ENCODE measurements at regions not wholly inside any gene's neighbourhood (a gene's known extent, or its start where the extent isn't known, plus 50 kb on each side); places are given as distances from the start of the nearest gene placed in this dataset.
A peak's percentile ranks its signal among the peaks of the same experiment; 100 is the strongest.

DNA sequence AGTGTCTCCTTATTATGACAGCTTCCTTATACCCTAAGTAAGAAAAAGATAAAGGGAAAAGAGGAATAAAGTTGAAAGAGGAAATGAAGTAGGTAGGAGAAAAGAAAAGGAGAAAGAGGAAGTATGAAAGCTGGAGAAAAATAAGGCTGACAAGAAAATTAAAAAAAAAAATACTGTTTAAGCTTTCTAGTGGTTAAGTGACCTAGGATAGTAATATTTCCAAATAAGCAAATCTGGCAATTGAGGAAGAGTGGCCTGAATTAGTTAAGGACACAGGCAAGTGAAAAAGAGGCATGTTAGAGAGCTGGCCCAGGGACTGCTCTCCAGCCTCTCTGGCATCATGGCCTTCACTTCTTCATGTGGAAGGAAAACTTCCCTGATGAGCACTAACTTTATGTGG lies 76.5 kb upstream of the ADGRF1 start:
- no peak for DNase-seq (ENCODE audit: extremely low read depth in 1 of 2, low read depth in 1 of 2)

DNA sequence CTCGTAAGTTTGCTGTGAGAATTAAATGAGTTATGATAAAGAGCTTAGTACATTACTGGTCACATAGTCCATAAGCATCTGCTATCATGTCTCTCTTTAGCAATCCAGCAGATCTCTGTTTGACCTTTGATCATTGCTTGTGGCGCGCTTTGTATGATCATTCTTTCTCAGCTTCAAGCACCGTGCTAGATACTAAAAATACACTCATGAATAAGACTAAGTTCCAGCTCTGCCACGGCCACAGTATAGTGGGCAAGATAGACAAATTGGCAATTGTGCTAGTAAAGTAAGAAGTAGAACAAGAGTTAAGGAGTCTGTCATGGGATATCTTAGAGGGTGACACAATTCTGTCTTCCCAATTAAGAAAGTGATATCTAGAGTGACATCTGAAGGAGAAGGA lies 75.2 kb upstream of the ADGRF1 start:
- DNase-seq (ENCODE audit: extremely low read depth in 1 of 2, low read depth in 1 of 2) = no peak

DNA sequence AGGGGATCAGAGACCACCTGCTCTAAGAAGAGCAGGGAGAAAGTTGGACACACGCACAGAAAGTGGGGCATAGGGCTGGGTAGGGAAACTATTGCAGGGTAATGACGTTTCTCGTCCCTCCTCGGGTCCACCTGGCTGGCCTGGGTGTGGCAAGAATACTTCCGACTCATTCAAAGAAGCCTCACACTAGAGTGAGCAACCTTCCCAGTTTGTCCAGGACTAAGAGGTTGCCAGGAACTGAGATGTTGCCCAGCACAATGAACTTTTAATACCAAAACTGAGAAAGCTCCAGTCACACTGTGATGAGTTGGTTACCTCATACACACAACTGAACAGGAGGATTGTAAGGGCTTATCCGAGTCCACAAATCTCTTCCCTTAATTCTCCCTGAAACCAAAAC lies 74.5 kb upstream of the ADGRF1 start:
- no peak for DNase-seq (ENCODE audit: extremely low read depth in 1 of 2, low read depth in 1 of 2)

GRCh38 chr6:47116086-47116485 lies 74.0 kb upstream of the ADGRF1 start:
- DNase-seq (ENCODE audit: extremely low read depth in 1 of 2, low read depth in 1 of 2) = no peak

DNA sequence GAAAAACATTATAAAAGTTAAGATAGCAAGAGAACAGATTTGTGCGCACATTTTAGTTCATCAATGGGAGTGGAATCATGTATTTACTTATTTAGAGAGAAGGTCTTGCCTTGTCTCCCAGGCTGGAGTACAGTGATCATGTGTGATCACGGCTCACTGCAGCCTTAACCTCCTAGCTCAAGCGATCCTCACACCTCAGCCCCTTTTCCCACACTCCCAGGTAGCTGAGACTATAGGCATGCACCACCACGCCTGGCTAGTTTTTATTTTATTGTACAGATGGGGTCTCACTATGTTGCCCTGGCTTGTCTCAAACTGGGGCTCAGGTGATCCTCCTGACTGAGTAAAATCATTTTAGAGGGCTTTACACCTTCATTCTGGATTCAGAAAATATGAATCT lies 72.3 kb upstream of the ADGRF1 start:
- no peak for DNase-seq (ENCODE audit: extremely low read depth in 1 of 2, low read depth in 1 of 2)

- DNase-seq (ENCODE audit: extremely low read depth in 1 of 2, low read depth in 1 of 2) = no peak
Measured at GRCh38 chr6:47112317-47112716, 70.2 kb upstream of the ADGRF1 start.

DNA sequence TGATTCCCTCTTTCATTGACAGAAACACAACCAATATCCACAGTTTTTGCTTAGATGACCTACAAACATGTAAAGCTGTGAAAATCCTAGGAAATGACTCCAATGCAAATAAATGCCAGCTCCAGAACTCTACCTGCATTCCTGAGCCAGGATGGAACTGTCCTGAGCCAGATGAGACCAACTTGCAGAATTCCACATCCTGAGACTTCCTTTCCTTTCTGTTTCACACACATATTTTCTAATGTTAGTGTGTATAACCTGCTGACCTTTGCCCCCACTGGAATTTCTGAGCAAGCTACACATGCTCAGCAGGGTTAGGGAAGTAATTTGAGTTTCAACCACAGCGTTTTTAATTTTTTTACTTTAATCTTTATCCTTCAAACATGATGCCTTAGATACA lies 69.6 kb upstream of the ADGRF1 start:
- DNase-seq (ENCODE audit: extremely low read depth in 1 of 2, low read depth in 1 of 2) = no peak

DNA sequence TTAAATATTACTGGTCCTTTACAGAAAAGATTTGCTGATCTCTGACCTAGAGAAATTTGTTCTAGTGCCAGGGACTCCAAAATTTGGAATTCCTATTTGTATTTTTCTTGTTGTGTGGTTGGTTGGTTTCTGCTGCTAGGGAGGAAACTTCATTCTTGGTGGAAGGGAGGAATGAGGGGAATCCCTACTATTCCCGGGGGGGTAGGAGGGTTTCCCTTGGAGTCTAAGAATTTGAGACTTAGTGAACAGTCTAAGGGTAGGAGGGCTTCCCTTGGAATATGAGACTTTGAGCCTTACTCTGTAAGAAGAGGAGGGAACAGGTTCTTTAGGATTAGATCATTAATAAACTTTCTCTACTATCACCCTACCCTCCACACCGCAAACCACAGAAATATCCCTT lies 67.1 kb upstream of the ADGRF1 start:
- DNase-seq (ENCODE audit: extremely low read depth in 1 of 2, low read depth in 1 of 2) = no peak

DNA sequence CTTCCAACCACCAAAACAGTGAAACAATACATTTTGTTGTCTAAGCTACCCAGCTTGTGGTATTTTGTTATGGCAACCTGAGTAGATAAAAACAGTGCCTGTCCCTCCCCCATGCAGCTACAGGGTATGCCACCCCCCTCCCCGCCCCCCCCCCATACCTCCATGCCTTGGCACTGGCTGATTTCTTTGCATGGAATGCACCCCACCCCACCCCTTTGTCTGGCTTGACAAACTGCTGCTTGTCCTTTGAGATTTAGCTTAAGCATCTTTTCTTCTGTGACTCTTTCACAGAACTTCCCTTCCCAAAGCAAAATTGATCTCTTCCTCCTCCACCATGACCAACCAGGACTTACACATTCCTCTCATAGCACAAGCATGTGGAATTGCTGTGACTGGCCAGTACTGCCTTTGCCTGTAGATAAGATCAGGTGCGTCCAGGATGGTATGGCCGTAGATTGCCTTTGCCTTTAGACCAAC lies 64.6 kb upstream of the ADGRF1 start:
- DNase-seq (ENCODE audit: extremely low read depth in 1 of 2, low read depth in 1 of 2) = no peak

GRCh38 chr6:47106216-47106615 lies 64.1 kb upstream of the ADGRF1 start:
- no peak for DNase-seq (ENCODE audit: extremely low read depth in 1 of 2, low read depth in 1 of 2)

DNA sequence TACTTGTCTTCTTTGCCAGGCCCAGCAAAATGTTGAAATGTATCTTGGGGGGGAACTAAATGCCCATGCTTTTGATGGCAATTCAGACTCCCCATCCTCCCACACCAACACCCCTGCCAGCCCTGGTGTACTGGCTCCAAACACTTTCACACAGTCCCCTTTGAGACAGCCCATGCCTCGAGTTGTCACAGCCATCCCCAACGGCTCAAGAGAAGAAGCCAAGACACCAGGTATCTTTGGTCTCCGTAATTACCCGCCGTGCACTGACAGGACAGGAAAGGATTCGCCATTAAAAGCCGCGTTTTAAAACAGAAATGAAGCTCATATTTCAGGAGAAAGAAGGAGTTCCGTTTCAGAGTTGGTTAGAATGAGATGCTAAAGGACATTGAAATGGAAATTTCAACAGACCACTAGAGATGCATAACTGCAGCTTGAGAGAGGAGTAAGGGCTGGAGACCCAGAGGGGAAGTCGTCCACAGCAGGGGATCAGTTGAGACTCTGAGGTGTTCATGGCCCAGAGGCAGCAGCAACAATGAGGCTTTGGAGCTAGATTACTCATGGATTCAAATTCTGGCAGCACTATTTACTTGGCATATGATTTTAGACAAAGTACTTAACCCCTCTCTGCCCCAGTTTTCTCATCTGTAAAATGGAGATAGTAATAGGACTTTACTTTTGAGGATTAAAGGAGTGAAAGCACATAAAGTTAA lies 63.5 kb upstream of the ADGRF1 start:
- DNase-seq (ENCODE audit: extremely low read depth in 1 of 2, low read depth in 1 of 2) = no peak

GRCh38 chr6:47103931-47104330 lies 61.8 kb upstream of the ADGRF1 start:
- no peak for DNase-seq (ENCODE audit: extremely low read depth in 1 of 2, low read depth in 1 of 2)

DNA sequence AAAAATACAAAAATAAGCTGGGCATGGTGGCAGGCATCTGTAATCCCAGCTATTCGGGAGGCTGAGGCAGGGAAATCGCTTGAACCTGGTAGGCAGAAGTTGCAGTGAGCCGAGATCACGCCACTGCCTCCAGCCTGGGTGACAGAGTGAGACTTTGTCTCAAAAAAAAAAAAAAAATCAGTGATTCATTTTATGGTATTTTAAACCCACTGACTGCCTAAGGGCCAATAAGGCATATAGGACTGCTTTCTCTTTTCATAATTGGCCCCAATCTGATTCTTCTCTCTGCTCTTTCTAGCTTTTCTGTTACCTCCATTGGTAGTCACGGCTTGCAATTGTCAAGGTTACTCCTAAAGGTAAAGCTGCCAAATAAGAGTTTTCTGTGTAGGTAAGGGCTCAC lies 60.2 kb upstream of the ADGRF1 start:
- no peak for DNase-seq (ENCODE audit: extremely low read depth in 1 of 2, low read depth in 1 of 2)

DNA sequence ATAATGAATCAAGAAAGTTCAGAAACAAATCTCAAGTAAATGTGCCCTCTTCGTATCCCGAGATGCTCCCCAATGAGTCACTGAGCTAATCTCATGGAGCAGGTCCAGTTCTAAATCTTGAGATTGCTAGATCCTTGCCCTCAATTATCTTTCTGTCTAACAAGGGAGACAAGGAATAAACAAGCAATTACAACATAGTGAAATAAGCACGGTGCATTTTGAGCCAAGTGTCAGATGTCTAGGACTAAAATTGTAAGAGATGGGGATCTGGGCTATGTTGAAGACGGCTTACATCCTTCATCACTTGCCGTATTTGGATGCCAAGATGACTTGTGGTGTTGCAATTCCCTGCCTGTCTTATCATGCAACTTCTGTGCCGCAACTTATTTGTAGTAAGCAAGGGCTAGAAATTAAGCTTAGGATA lies 56.5 kb upstream of the ADGRF1 start:
- no peak for DNase-seq (ENCODE audit: extremely low read depth in 1 of 2, low read depth in 1 of 2)

DNA sequence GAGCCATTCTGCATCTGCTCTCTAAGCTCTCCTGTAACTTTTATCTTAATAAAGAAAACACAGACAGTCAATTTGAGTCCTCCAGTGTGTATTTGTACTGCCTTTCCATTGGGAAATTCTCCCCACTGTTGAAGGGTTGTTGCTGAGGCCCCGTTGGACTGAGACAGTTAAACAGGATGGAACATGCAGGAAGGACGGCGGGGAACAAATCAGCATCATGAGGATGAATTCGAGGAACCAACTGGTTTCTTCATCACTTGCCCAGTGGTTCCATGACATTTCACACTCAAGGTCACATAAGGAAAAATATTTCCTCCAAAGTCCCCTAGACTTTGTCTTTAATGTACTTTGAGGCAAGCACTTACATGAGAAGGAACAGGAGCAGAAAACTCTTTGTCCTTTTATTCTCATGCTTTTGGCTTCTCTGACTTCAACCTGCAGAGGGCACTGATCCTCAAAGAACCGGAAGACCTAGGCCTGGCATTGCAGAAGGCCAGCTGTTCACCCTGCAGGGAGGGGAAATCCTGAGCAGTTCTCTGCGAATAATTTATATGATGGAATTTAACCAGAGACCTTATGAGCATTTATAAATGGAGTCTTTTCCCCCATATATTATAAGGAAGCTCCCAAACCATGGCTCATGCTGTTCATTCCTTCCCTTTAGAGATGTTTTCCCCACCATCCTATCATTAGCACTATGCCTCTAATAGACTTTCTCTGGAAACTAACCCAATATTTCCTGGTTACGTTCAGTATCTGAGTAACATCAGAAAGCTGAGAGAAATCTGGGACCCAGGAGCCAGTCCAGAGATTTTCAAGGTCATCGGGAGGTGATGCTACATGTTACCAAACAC lies 55.2 kb upstream of the ADGRF1 start:
- DNase-seq (ENCODE audit: extremely low read depth in 1 of 2, low read depth in 1 of 2) = peak in 1 of 2 donors; percentile 2

DNA sequence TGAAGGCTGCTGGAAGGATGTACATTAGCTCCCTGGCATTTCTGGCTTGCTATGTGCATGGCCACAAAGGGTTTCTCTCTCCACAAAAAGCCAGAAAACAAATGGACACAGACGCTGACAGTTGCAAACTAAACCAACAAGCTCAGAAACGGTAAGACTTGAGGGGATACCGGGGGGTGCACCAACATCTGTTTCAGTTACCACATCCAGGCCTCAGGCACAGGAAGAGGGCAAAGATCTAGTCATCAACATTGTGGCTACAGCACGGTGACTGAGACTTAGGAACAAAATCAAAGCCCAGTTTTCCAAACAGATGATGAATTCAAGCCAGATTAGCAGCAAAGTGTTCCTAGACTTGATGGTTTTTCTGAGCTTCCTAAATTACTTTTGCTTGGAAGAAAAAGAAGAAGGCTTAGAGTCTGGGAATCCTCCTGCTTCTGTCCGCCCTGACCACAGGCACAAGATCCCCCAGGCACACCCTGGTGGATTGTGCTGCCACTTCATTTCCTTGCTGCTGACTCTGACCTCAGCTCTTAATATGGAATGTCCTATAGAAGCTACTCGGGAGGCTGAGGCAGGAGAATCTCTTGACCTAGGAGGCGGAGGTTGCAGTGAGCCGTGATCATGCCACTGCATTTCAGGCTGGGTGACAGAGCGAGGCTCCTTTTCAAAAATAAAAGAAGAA lies 54.2 kb upstream of the ADGRF1 start:
- DNase-seq (ENCODE audit: extremely low read depth in 1 of 2, low read depth in 1 of 2) = no peak

GRCh38 chr6:47094241-47094925 lies 52.3 kb upstream of the ADGRF1 start:
- DNase-seq (ENCODE audit: extremely low read depth in 1 of 2, low read depth in 1 of 2) = no peak

- DNase-seq (ENCODE audit: extremely low read depth in 1 of 2, low read depth in 1 of 2) = no peak
Measured at GRCh38 chr6:47093169-47093568, 51.0 kb upstream of the ADGRF1 start.

DNA sequence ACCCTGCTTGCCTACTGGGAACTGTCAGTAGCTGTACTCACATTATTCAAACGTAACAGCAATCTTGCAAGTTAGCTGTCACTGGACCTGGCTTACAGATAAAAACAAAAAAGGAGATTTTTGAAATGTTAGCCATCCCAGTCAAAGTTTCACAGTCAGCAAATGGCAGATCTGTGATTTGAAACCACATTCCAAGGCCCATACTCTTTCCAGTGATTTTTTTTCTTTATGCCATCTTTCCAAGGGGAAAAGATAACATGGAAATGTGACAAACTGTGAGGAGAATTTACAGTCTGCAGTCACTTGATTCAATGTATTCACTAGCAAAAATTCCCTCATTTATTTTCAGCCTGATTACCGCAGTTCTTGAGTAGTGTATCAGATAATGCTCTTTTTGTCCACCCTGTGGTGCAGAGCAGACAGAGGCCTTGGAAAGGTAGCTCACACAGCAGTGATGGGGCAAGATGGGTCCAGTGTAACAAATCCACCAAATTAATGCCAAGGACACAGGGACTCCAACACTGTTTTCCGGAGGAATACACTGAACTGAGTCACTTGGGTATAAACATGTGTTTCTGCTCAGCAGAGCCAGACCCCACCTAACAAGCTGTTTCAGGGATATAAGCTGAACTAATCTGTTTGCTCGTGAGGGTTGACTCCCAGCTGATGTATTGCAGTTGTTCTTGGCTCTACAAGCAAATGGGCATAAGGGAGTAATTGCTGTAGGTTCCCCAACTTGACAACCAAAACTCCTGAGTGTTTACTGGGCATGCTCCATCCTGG lies 49.9 kb upstream of the ADGRF1 start:
- DNase-seq (ENCODE audit: extremely low read depth in 1 of 2, low read depth in 1 of 2) = no peak
